ENCODE measurements at regions not wholly inside any gene's neighbourhood (a gene's known extent, or its start where the extent isn't known, plus 50 kb on each side); places are given as distances from the start of the nearest gene placed in this dataset.

GRCh38 chr3:20361000-20361399 is 175.0 kb upstream of the SGO1 start:
- no peak for DNase-seq
- Histone ChIP-seq H3K9me2 (replicated peaks; ENCODE audit: insufficient read depth, low read length) (no peaks in the 10 kb centered on the region), H3K36me3 (replicated peaks; ENCODE audit: insufficient read depth, low read length) (no peaks in the 10 kb centered on the region), H3K9me3 (replicated peaks; ENCODE audit: insufficient read depth, low read length) (no peaks in the 10 kb centered on the region), H4K20me1 (ENCODE audit: insufficient read depth, low read length) (no peaks in the 10 kb centered on the region), H3F3A (ENCODE audit: insufficient read depth, low read length) (no peaks in the 10 kb centered on the region), H3K27ac (ENCODE audit: low read length) (no peak overlapping the region), H3K27me3 (replicated peaks; ENCODE audit: insufficient read depth, low read length) (no peaks in the 10 kb centered on the region), H3K4me3 (ENCODE audit: low read length) (no peak overlapping the region), H3K9ac (ENCODE audit: low read length) (no peak overlapping the region), H3K79me2 (ENCODE audit: low read length) (no peaks in the 10 kb centered on the region), H3K4me2 (ENCODE audit: low read depth, low read length) (no peak overlapping the region), H3K4me1 (ENCODE audit: low read length) (no peaks in the 10 kb centered on the region), H2AFZ (ENCODE audit: low read length) (no peak overlapping the region)
- TF ChIP-seq, protein P1, sequence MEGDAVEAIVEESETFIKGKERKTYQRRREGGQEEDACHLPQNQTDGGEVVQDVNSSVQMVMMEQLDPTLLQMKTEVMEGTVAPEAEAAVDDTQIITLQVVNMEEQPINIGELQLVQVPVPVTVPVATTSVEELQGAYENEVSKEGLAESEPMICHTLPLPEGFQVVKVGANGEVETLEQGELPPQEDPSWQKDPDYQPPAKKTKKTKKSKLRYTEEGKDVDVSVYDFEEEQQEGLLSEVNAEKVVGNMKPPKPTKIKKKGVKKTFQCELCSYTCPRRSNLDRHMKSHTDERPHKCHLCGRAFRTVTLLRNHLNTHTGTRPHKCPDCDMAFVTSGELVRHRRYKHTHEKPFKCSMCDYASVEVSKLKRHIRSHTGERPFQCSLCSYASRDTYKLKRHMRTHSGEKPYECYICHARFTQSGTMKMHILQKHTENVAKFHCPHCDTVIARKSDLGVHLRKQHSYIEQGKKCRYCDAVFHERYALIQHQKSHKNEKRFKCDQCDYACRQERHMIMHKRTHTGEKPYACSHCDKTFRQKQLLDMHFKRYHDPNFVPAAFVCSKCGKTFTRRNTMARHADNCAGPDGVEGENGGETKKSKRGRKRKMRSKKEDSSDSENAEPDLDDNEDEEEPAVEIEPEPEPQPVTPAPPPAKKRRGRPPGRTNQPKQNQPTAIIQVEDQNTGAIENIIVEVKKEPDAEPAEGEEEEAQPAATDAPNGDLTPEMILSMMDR (IDR thresholded peaks at IDR 0.05; ENCODE audit: low read length) = no peak
- TF ChIP-seq EZH2 (optimal IDR thresholded peaks at IDR 0.05; ENCODE audit: low read depth, low read length) (no peak), EZH2phosphoT487 (IDR thresholded peaks at IDR 0.05; ENCODE audit: low read length) (no peak)

DNA sequence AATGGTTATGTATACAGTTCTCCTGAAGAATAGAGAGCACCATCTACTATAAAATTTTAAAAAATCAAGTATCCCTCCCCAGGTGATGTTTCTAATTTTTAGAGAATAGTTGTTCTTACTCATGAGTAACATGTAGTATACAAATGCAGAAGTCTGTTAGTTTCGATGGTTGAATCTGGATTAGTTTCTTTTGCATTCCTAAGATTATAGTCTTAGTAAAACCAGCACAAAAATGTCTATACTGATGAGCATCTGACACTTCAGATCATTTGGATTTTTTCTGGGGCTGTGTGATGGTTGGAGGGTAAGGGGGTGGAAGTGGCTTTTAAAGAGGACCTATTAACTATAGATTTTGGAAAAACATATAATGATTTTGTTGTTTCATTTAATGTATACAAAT is 167.3 kb upstream of the SGO1 start:
- no peaks in the 10 kb centered on the region for H3K79me2 ChIP-seq (ENCODE audit: low read length)
- no peak overlapping the region for H3K4me2 ChIP-seq (ENCODE audit: low read depth, low read length)
- no peaks in the 10 kb centered on the region for H3K9me3 ChIP-seq (replicated peaks; ENCODE audit: insufficient read depth, low read length)
- H2AFZ ChIP-seq (ENCODE audit: low read length) = no peak overlapping the region
- no peak overlapping the region for H3K27ac ChIP-seq (ENCODE audit: low read length)
- TF ChIP-seq, protein P1 (IDR thresholded peaks at IDR 0.05; ENCODE audit: low read length) = no peak
- TF ChIP-seq EZH2 (optimal IDR thresholded peaks at IDR 0.05; ENCODE audit: low read depth, low read length) (no peak), EZH2phosphoT487 (IDR thresholded peaks at IDR 0.05; ENCODE audit: low read length) (no peak)
- H3K9ac ChIP-seq (ENCODE audit: low read length) = no peak overlapping the region
- no peaks in the 10 kb centered on the region for H3K4me1 ChIP-seq (ENCODE audit: low read length)
- H3F3A ChIP-seq (ENCODE audit: insufficient read depth, low read length) = no peaks in the 10 kb centered on the region
- H4K20me1 ChIP-seq (ENCODE audit: insufficient read depth, low read length) = no peaks in the 10 kb centered on the region
- no peaks in the 10 kb centered on the region for H3K36me3 ChIP-seq (replicated peaks; ENCODE audit: insufficient read depth, low read length)
- no peak for DNase-seq
- H3K9me2 ChIP-seq (replicated peaks; ENCODE audit: insufficient read depth, low read length) = no peaks in the 10 kb centered on the region
- H3K4me3 ChIP-seq (ENCODE audit: low read length) = no peak overlapping the region
- no peaks in the 10 kb centered on the region for H3K27me3 ChIP-seq (replicated peaks; ENCODE audit: insufficient read depth, low read length)

- no peaks in the 10 kb centered on the region for H3F3A ChIP-seq (ENCODE audit: insufficient read depth, low read length)
- no peaks in the 10 kb centered on the region for H3K9me3 ChIP-seq (replicated peaks; ENCODE audit: insufficient read depth, low read length)
- no peaks in the 10 kb centered on the region for H3K79me2 ChIP-seq (ENCODE audit: low read length)
- no peaks in the 10 kb centered on the region for H4K20me1 ChIP-seq (ENCODE audit: insufficient read depth, low read length)
- H3K27ac ChIP-seq (ENCODE audit: low read length) = no peak overlapping the region
- no peaks in the 10 kb centered on the region for H3K4me1 ChIP-seq (ENCODE audit: low read length)
- no peak overlapping the region for H3K4me3 ChIP-seq (ENCODE audit: low read length)
- H2AFZ ChIP-seq (ENCODE audit: low read length) = no peak overlapping the region
- no peaks in the 10 kb centered on the region for H3K27me3 ChIP-seq (replicated peaks; ENCODE audit: insufficient read depth, low read length)
- no peak overlapping the region for H3K9ac ChIP-seq (ENCODE audit: low read length)
- H3K9me2 ChIP-seq (replicated peaks; ENCODE audit: insufficient read depth, low read length) = no peaks in the 10 kb centered on the region
- DNase-seq = no peak
- H3K4me2 ChIP-seq (ENCODE audit: low read depth, low read length) = no peak overlapping the region
- TF ChIP-seq EZH2phosphoT487 (IDR thresholded peaks at IDR 0.05; ENCODE audit: low read length) (no peak), EZH2 (optimal IDR thresholded peaks at IDR 0.05; ENCODE audit: low read depth, low read length) (no peak)
- TF ChIP-seq, protein P1 (IDR thresholded peaks at IDR 0.05; ENCODE audit: low read length) = no peak
- no peaks in the 10 kb centered on the region for H3K36me3 ChIP-seq (replicated peaks; ENCODE audit: insufficient read depth, low read length)
Measured at GRCh38 chr3:20352546-20353179, 166.7 kb upstream of the SGO1 start.
